HG03442 (cell line): ENCODE measurements at regions not wholly inside any gene's neighbourhood (a gene's known extent, or its start where the extent isn't known, plus 50 kb on each side); places are given as distances from the start of the nearest gene placed in this dataset.
A peak's percentile ranks its signal among the peaks of the same experiment; 100 is the strongest.
"Not testable (repeated sequence)": the region's sequence is repeated elsewhere in the genome, so short reads cannot be mapped to it uniquely, and the experiment has no call there.

ENCODE experiments used
- ATAC-seq: cut with Tn5 transposase; IDR thresholded peaks from one replicate; pipeline ENCODE4 v1.9.1; 2021; ENCODE audit warnings: mild to moderate bottlenecking, moderate library complexity; ENCODE audit not compliant: unreplicated experiment

- no peak for ATAC-seq
Observed at GRCh38 chrX:55326985-55327384, 62.3 kb upstream of the PAGE3 start.

DNA sequence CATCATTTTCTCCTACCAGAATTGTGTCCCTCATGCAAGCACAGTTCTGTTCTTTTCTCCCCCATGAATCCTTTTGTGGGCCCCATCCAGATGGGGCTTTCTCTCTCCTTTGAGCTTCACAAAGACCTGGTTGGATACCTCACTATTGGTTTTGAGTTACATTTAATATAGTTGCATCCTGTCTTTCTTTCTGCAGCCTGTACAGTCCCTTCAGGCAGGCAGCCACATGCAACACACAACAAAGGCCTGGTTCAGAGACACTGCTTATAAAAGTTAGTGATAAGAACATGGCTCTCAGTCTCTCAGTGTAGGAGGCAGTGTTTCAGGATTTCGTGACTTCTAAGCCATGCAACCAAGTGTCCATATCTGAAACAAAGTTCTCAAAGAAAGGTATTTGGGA is 70.6 kb upstream of the PAGE3 start:
- no peak for ATAC-seq

DNA sequence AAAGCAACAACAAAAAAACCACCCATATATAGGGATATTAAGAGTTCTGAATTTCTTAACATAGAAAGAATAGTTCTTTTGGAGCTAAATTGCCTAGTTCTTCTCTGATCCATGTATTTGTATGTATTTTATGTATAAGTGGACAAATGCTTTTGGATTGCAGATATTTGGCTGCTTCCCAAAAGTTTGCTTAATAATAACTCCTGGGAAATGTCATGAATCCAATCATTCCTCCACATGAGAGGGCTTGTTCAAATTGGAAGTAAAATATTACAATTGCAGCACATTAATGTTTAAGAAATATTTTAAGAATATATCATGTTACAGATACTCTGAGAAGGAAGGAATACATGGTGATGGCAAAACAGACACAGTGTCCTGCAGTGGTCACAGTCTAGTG is 71.5 kb upstream of the PAGE3 start:
- ATAC-seq = no peak

DNA sequence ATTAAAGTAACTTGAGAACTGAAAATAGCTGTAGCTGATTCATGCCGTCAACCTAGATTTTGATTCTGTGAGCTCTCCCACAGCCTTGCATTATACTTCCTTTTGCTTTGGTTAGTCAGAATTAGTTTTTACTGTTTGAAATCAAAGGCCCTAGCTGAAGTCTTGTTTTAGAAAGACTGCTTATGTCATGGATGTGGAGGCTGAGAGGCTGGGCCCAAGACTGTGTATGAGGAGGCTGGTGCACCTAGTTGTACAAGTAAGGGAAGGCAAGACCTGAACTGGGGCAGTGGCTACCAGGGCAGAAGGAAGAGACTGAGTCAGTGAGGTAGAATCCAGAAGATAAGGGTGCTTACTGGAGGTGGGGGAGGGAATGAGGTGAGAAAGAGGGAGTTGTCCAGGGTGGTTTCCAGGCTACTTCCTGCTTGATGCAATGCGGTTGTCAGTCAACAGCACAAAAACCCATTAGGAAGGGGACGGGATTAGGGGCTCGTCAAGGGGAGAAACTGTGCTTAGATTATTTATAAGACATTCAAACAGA is 76.2 kb upstream of the PAGE3 start:
- ATAC-seq = no peak

DNA sequence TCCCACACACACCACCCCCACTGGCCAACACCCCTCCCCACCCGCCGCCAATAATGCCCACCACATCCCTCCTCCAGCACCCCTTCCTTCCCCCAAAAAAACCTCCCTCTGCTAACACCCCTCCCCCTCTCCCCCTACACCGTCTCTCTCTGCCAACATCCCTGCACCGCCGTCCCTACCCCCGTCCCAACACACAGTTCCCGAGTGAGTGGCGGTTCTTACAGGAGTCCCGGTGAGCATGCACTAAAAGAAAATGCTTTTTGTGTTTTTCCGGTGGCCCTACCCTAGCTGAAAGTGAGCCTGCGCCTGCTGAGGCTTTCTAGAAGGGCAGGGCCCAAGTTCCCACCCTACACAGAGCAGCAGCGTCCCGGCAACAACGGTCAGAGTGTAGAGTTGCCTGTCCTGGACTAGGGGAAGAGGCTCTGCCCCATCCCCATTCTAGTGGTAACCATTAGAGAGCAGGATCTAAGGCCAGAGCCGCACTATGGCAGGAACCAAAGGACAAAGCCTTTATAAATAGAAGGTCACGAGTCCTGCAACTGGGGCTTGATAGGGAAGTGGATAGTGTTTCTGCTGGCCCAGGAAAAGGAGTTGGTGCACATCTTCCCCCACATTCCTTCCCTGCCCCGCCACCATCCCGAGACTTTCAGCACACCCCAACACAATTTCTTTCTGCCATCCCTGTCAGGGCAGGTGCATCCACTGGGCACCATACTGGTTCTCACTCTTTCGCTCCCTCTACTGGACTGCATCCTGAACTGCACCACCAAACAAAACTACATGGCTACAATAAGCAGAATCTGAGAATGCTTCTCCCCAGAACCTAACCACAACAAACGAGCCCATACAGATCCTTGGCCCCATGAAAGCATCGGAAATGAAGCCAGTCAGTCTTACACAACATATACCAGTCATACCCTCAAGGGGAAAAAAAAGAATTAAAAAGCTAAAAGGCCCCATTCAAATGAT is 78.1 kb upstream of the PAGE3 start:
- ATAC-seq = peak; percentile 89

DNA sequence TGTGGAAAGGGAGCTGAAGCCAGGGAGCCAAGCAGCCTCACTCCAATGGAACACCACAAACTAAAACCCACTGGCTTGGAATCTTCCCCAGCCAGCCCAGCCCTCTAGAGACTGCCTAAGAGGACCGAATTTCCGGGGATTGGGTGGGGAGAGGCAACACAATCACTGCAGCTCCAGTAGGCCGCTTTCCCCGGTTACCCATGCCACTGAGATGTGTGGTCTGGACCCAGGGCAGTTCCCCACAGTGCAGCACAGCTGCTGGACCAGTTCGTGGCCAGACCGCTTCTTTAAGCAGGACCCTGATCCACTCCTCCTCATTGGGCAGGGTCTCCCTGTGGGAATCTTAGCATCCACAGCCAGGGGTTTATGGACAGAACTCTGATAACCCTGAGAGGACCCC is 91.9 kb upstream of the PAGE3 start:
- ATAC-seq = no peak

- ATAC-seq = no peak
Observed at GRCh38 chrX:55357236-55357635, 92.5 kb upstream of the PAGE3 start.

DNA sequence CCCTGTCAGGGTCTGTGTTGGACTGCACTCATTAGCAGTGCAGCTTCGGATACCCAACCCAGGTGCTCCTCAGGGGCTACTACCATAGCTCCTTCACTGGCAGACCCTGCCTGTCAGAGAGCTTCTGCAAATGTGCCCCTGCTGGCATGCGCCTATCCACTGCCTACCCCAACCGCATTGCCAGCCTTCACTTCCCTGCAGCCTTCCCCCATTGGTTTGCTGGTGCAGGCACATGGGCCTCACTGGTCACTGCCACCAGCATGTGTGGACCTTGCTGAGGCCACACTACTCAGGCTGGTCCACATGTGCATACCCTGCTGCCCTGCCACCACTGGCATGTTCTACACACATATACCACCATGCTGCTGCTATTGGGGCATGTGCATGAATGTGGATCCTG is 72.5 kb upstream of the MAGEH1 start:
- no peak for ATAC-seq

- ATAC-seq = no peak
Observed at GRCh38 chrX:55389376-55389775, 62.6 kb upstream of the MAGEH1 start.

- not testable (repeated sequence) for ATAC-seq
Observed at GRCh38 chrX:55396836-55397235, 55.1 kb upstream of the MAGEH1 start.
